ENCODE measurements at regions not wholly inside any gene's neighbourhood (a gene's known extent, or its start where the extent isn't known, plus 50 kb on each side); places are given as distances from the start of the nearest gene placed in this dataset.

DNA sequence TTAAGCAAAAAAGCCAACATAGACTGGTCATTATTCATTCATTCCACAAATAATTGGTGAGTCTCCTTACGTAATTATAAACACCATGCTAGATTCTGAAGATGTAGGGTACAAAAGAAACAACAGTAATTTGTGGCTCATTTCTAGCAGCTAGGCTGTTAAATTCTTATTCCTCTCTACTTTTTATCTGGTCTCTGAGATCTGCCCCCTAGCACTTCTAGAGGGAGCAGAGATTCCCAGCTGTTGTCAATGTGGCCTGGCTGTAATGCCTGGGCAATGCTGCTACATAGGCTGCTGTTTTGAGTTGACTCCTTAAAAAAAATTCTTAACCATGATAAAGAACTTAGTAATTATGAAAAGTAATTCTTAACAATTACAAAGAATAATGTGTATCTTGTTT, 434.9 kb upstream of the THRB start:
- no peaks in the 10 kb centered on the region for H3K36me3 Mint-ChIP-seq
- Histone ChIP-seq H3K27ac (ENCODE audit: insufficient read depth, low read length, poor library complexity, severe bottlenecking) (no peak overlapping the region), H3K36me3 (ENCODE audit: control insufficient read depth, insufficient read depth, low read length) (no peaks in the 10 kb centered on the region), H3K27me3 (ENCODE audit: control insufficient read depth, insufficient read depth, low read length) (no peaks in the 10 kb centered on the region), H3K4me3 (ENCODE audit: low read depth, low read length) (no peak overlapping the region), H3K4me1 (ENCODE audit: control insufficient read depth, insufficient read depth, low read length, poor library complexity, severe bottlenecking) (no peaks in the 10 kb centered on the region), H3K9me3 (ENCODE audit: control insufficient read depth in 2 of 2, low read length in 2 of 2) (no peaks in the 10 kb centered on the region)
- H3K4me1 Mint-ChIP-seq: no peaks in the 10 kb centered on the region
- H3K4me3 Mint-ChIP-seq: no peak overlapping the region
- peaks cover 0 to 4% (median 0%) of the 10 kb centered on the region in 7 donors for H3K9me3 Mint-ChIP-seq
- no peak for ATAC-seq (ENCODE audit: low read depth in 2 of 2)
- no peaks in the 10 kb centered on the region for H3K27me3 Mint-ChIP-seq
- no peak for DNase-seq
- H3K27ac Mint-ChIP-seq: no peak overlapping the region

DNA sequence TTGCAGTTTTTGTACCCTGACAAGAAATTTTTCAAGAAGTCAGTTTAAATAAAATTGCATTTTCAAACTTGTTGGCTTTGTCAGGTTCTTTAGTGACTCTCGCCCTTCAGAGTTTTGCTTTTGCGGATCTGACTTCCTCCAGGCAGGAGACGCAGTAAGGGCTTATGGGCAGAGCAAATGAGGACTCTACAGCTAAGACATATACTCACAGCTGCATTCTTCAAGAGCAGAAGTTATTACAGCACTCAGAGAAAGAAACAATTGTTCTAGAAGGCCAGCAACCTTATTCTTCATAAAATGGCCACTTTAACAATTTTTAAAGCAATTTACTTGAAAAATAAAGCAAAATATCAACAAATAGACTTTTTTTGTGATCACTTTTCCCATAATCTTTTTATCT, 438.8 kb upstream of the THRB start:
- H3K4me3 Mint-ChIP-seq: no peak overlapping the region

DNA sequence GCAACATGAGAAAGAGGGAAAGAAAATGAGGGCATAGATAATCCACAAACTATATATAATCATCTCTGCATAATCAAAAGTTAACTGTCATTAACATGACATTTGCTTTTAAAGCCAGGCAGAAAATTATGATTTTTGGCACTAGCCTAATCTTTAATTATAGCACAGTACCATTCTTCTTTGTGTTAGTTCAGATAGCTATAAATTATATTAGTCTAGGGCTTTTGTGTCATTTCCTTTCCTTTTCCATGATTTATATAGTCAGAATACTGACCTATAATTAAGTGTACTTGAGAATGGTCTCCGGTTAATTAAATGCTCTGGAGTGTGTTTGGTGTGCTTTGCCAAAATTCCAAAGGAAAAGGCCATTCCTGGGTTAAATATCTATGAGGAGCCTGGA, 441.9 kb upstream of the THRB start:
- Histone ChIP-seq H3K27ac (ENCODE audit: insufficient read depth, low read length, poor library complexity, severe bottlenecking) (no peak overlapping the region), H3K27me3 (ENCODE audit: control insufficient read depth, insufficient read depth, low read length) (no peaks in the 10 kb centered on the region), H3K36me3 (ENCODE audit: control insufficient read depth, insufficient read depth, low read length) (no peaks in the 10 kb centered on the region), H3K4me1 (ENCODE audit: control insufficient read depth, insufficient read depth, low read length, poor library complexity, severe bottlenecking) (no peaks in the 10 kb centered on the region), H3K9me3 (ENCODE audit: control insufficient read depth in 2 of 2, low read length in 2 of 2) (no peaks in the 10 kb centered on the region), H3K4me3 (ENCODE audit: low read depth, low read length) (no peak overlapping the region)
- Mint-ChIP-seq H3K27ac (no peak overlapping the region), H3K4me3 (no peak overlapping the region), H3K36me3 (no peaks in the 10 kb centered on the region), H3K4me1 (no peaks in the 10 kb centered on the region), H3K27me3 (no peaks in the 10 kb centered on the region), H3K9me3 (peaks cover 0 to 8% (median 4%) of the 10 kb centered on the region in 7 donors)
- DNase-seq (no peak), ATAC-seq (ENCODE audit: low read depth in 2 of 2) (no peak)

More for the DNA sequence above, 438.8 kb upstream of the THRB start:
- H3K4me3 ChIP-seq (ENCODE audit: low read depth, low read length): no peak overlapping the region
- H3K36me3 ChIP-seq (ENCODE audit: control insufficient read depth, insufficient read depth, low read length): no peaks in the 10 kb centered on the region
- no peaks in the 10 kb centered on the region for H3K9me3 ChIP-seq (ENCODE audit: control insufficient read depth in 2 of 2, low read length in 2 of 2)
- Mint-ChIP-seq H3K27me3 (no peaks in the 10 kb centered on the region), H3K4me1 (no peaks in the 10 kb centered on the region), H3K36me3 (no peaks in the 10 kb centered on the region), H3K9me3 (peaks cover 0 to 5% (median 0%) of the 10 kb centered on the region in 7 donors), H3K27ac (no peak overlapping the region)
- H3K27me3 ChIP-seq (ENCODE audit: control insufficient read depth, insufficient read depth, low read length): no peaks in the 10 kb centered on the region
- H3K4me1 ChIP-seq (ENCODE audit: control insufficient read depth, insufficient read depth, low read length, poor library complexity, severe bottlenecking): no peaks in the 10 kb centered on the region
- ATAC-seq (ENCODE audit: low read depth in 2 of 2): no peak
- H3K27ac ChIP-seq (ENCODE audit: insufficient read depth, low read length, poor library complexity, severe bottlenecking): no peak overlapping the region
- no peak for DNase-seq

DNA sequence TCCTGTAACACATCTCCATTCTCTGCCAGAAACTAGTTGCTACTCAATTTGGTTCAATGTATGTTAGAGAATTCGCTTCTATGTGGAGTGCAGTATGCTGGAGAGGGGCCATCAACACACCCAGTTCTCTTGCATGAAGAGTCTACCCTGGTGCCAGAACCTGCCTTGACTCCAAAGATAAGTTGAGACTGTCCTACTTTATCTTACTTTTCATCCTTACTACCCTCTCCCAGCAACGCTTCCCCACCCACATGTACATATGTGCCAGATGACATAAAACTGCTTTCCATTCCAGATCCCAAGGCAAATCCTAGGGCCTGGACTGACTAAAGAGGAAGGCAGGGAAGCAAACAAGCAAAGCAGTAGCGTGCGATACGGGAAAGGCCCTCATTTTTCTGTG, 442.6 kb upstream of the THRB start:
- Histone ChIP-seq H3K36me3 (ENCODE audit: control insufficient read depth, insufficient read depth, low read length) (no peaks in the 10 kb centered on the region), H3K27me3 (ENCODE audit: control insufficient read depth, insufficient read depth, low read length) (no peaks in the 10 kb centered on the region), H3K4me3 (ENCODE audit: low read depth, low read length) (no peak overlapping the region), H3K27ac (ENCODE audit: insufficient read depth, low read length, poor library complexity, severe bottlenecking) (no peak overlapping the region), H3K4me1 (ENCODE audit: control insufficient read depth, insufficient read depth, low read length, poor library complexity, severe bottlenecking) (no peaks in the 10 kb centered on the region), H3K9me3 (ENCODE audit: control insufficient read depth in 2 of 2, low read length in 2 of 2) (no peaks in the 10 kb centered on the region)
- DNase-seq (no peak), ATAC-seq (ENCODE audit: low read depth in 2 of 2) (no peak)
- Mint-ChIP-seq H3K27me3 (no peaks in the 10 kb centered on the region), H3K4me1 (no peaks in the 10 kb centered on the region), H3K4me3 (no peak overlapping the region), H3K36me3 (no peaks in the 10 kb centered on the region), H3K27ac (no peak overlapping the region), H3K9me3 (peaks cover 0 to 10% (median 4%) of the 10 kb centered on the region in 7 donors)

DNA sequence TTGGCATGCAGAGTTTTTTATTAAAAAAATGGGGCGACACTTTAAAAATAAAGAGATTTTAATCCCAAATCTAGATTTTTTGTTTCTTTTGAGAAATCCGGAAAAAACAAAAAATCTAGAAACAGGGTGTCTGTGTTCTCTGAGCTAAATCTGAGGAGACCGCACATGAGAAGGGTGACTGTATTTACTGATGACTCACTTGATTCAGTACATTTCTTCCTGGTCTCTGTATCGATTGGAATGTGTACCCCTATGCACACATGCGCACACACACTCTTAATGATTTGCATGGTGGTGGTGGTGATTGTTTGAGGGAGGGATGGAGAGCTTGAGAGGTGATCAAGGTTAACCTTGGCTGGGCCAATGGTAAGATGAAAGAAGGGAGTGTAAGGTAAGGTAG, 443.1 kb upstream of the THRB start:
- H3K4me1 ChIP-seq (ENCODE audit: control insufficient read depth, insufficient read depth, low read length, poor library complexity, severe bottlenecking): no peaks in the 10 kb centered on the region
- no peaks in the 10 kb centered on the region for H3K9me3 ChIP-seq (ENCODE audit: control insufficient read depth in 2 of 2, low read length in 2 of 2)
- no peaks in the 10 kb centered on the region for H3K36me3 ChIP-seq (ENCODE audit: control insufficient read depth, insufficient read depth, low read length)
- ATAC-seq (ENCODE audit: low read depth in 2 of 2) (no peak), DNase-seq (no peak)
- no peak overlapping the region for H3K27ac ChIP-seq (ENCODE audit: insufficient read depth, low read length, poor library complexity, severe bottlenecking)
- Mint-ChIP-seq H3K36me3 (no peaks in the 10 kb centered on the region), H3K4me1 (no peaks in the 10 kb centered on the region), H3K27ac (no peak overlapping the region), H3K27me3 (no peaks in the 10 kb centered on the region), H3K4me3 (no peak overlapping the region), H3K9me3 (peaks cover 0 to 10% (median 4%) of the 10 kb centered on the region in 7 donors)
- no peak overlapping the region for H3K4me3 ChIP-seq (ENCODE audit: low read depth, low read length)
- H3K27me3 ChIP-seq (ENCODE audit: control insufficient read depth, insufficient read depth, low read length): no peaks in the 10 kb centered on the region

DNA sequence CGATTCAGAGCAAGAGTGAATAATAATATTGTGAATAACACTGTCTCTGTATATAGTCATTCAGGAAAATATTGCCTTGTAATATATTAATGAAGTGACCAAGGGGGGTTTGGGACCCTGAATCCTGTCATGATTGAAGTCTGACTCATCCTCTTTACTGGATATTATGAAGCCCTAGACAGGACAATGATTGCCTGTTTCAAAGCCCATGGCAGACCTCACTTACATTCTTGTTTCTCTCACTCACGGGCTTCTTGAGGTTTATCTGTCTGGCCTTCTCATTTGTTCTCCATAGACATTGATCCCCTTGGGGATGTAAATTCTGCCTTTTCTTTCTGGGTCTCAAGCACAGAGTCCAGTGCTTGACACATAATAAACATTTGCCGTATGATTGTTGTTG, 449.3 kb upstream of the THRB start:
- Mint-ChIP-seq H3K4me3 (no peak overlapping the region), H3K36me3 (no peaks in the 10 kb centered on the region), H3K4me1 (no peaks in the 10 kb centered on the region), H3K9me3 (peaks cover 2 to 18% (median 6%) of the 10 kb centered on the region in 7 donors), H3K27ac (no peak overlapping the region), H3K27me3 (no peaks in the 10 kb centered on the region)
- no peaks in the 10 kb centered on the region for H3K9me3 ChIP-seq (ENCODE audit: control insufficient read depth in 2 of 2, low read length in 2 of 2)
- no peak overlapping the region for H3K4me3 ChIP-seq (ENCODE audit: low read depth, low read length)
- no peaks in the 10 kb centered on the region for H3K27me3 ChIP-seq (ENCODE audit: control insufficient read depth, insufficient read depth, low read length)
- no peak overlapping the region for H3K27ac ChIP-seq (ENCODE audit: insufficient read depth, low read length, poor library complexity, severe bottlenecking)
- DNase-seq: no peak
- H3K36me3 ChIP-seq (ENCODE audit: control insufficient read depth, insufficient read depth, low read length): no peaks in the 10 kb centered on the region
- ATAC-seq (ENCODE audit: low read depth in 2 of 2): no peak
- no peaks in the 10 kb centered on the region for H3K4me1 ChIP-seq (ENCODE audit: control insufficient read depth, insufficient read depth, low read length, poor library complexity, severe bottlenecking)

DNA sequence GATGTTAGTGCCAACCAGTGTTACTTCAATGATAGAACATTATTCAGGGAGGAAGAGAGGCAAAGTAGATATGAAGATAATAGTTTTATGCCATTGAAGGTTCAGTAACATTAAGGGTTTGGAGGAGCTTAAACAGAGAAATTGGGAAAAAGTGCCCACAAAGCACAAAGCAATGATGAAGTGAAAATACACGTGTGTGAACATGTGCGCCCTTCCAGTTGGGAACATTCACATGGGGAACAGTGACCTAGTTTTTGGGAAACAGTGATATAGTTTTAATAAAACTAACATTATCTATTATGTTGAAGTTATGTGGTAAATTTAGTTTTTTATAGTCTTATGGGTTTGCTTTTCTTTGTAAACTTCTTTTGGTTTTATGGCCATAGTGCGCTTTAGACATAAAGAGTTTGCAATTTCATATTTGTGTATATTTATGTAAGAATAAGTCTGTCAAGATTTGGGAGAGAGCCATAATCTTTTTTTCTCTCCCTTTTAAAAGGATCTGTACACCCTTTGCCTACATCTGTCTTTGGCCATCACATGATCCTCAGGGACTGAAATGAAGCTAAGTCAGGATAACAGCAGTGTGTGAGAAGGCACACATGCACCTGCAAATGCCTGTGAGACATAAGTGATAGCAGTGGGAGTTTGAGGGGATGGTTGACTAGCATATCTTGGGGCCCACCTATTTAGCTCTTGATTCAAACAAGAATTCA, 450.3 kb upstream of the THRB start:
- Mint-ChIP-seq H3K4me3 (no peak overlapping the region), H3K27ac (no peak overlapping the region), H3K4me1 (no peaks in the 10 kb centered on the region), H3K36me3 (no peaks in the 10 kb centered on the region), H3K9me3 (peaks cover 0 to 18% (median 5%) of the 10 kb centered on the region in 7 donors), H3K27me3 (no peaks in the 10 kb centered on the region)
- DNase-seq (no peak), ATAC-seq (ENCODE audit: low read depth in 2 of 2) (no peak)
- H3K36me3 ChIP-seq (ENCODE audit: control insufficient read depth, insufficient read depth, low read length): no peaks in the 10 kb centered on the region
- no peak overlapping the region for H3K4me3 ChIP-seq (ENCODE audit: low read depth, low read length)
- no peaks in the 10 kb centered on the region for H3K9me3 ChIP-seq (ENCODE audit: control insufficient read depth in 2 of 2, low read length in 2 of 2)
- H3K27me3 ChIP-seq (ENCODE audit: control insufficient read depth, insufficient read depth, low read length): no peaks in the 10 kb centered on the region
- H3K4me1 ChIP-seq (ENCODE audit: control insufficient read depth, insufficient read depth, low read length, poor library complexity, severe bottlenecking): no peaks in the 10 kb centered on the region
- H3K27ac ChIP-seq (ENCODE audit: insufficient read depth, low read length, poor library complexity, severe bottlenecking): no peak overlapping the region

DNA sequence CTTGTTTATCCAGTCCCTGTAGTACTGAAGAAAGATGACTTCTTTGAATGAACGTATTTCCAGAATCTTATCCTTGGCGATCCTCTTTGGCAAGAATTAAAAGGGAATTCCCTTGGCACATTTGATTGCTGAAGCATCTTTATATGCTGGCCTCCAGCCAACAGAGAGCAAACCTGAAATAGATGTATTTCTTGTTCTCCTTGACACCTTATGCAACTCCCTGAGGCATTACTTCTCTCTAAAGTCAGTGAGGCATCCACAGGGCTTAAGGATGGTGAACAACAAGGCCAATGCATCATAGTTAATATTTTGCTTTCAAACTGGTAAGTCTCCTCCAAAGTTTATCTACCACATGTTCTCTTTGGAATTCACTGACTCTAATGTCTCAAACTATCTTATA, 450.9 kb upstream of the THRB start:
- Mint-ChIP-seq H3K9me3 (peaks cover 0 to 21% (median 3%) of the 10 kb centered on the region in 7 donors), H3K27ac (no peak overlapping the region), H3K4me3 (no peak overlapping the region), H3K27me3 (no peaks in the 10 kb centered on the region), H3K36me3 (no peaks in the 10 kb centered on the region), H3K4me1 (no peaks in the 10 kb centered on the region)
- ATAC-seq (ENCODE audit: low read depth in 2 of 2): no peak
- Histone ChIP-seq H3K27me3 (ENCODE audit: control insufficient read depth, insufficient read depth, low read length) (no peaks in the 10 kb centered on the region), H3K27ac (ENCODE audit: insufficient read depth, low read length, poor library complexity, severe bottlenecking) (no peak overlapping the region), H3K4me3 (ENCODE audit: low read depth, low read length) (no peak overlapping the region), H3K4me1 (ENCODE audit: control insufficient read depth, insufficient read depth, low read length, poor library complexity, severe bottlenecking) (no peaks in the 10 kb centered on the region), H3K9me3 (ENCODE audit: control insufficient read depth in 2 of 2, low read length in 2 of 2) (no peaks in the 10 kb centered on the region), H3K36me3 (ENCODE audit: control insufficient read depth, insufficient read depth, low read length) (no peaks in the 10 kb centered on the region)
- DNase-seq: no peak

All from CD4-positive, CD25-positive, alpha-beta regulatory T cell (primary cell).